Brain pericyte (primary cell): ENCODE measurements at regions not wholly inside any gene's neighbourhood (a gene's known extent, or its start where the extent isn't known, plus 50 kb on each side); places are given as distances from the start of the nearest gene placed in this dataset.

Experiments
- DNase-seq: peaks from one replicate; pipeline ENCODE4 v3.0.0-alpha.2; 2012; ENCODE audit warnings: low read depth, low spot score

DNA sequence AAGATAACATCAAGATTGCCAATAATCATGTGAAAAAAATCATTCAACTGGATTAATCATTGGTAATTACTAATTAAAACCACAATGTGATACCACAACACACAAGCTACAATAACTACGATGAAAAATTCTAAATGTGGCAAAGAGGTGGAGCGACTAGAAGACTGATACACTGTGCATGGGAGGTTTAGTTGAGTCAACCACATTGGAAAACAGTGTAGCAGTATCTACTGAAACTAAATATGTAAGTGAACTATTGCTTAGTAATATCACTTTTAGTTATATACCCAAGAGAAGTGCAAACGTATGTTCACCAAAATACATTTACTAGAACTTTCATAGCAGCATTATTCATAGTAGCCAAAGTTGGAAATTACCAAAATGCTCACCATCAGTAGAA, 359.9 kb downstream of the ETS1 start:
- no peak for DNase-seq

GRCh38 chr11:128226106-128226716, 361.1 kb downstream of the ETS1 start:
- DNase-seq: no peak

DNA sequence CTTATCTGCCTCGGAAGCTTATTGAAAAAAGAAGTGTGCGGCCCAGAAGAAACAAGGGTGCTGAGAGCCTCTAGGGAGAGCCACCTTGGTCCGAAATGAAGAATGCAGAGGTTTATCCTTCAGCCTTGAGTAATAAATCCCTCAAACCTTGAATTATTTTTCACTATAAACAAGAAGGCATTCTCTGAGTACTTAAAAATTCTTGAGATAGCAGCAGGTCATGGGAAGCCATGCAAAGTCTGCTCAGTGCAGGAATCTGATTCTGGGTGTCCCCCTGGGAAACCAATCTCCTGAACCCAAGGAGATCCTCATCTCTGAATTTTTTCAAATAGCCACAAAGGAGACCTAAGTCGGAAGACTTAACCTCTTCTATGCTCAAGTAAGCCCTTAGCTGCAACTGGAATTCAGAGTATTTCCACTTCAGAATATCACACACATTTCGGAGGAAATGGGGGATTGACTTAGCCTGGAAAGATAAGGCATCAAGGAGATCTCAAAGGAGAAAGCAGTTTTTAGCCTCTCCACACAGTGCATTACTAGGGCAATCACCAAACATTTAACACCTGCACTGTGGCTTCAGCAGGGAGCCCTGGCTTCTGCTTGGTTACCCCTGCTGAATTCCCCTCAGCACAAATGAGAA, 365.0 kb downstream of the ETS1 start:
- DNase-seq: no peak

- no peak for DNase-seq
Observed at GRCh38 chr11:128219731-128220120, 367.6 kb downstream of the ETS1 start.

GRCh38 chr11:128216198-128216597, 371.2 kb downstream of the ETS1 start:
- no peak for DNase-seq

- no peak for DNase-seq
Observed at GRCh38 chr11:128215238-128215882, 372.0 kb downstream of the ETS1 start.

- DNase-seq: no peak
Observed at GRCh38 chr11:128214263-128214662, 373.1 kb downstream of the ETS1 start.

DNA sequence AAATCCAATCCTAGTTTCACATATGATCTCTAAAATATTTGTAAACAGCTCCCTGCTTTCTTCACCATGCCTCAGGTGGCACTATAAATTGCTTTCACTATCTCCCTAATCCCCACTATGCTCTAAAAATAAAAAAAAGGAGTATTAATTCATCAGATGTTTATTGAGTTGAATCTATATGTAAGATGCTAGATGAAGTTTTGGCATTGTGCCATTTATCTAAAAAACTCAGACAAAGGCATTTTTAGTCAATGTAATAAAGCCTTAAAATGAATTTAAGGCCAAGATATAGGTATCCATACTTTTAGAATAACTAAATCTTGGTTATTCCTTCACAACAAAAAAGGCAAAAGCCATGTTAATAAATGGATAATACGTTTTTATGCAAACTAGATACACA, 373.9 kb downstream of the ETS1 start:
- DNase-seq: no peak

DNA sequence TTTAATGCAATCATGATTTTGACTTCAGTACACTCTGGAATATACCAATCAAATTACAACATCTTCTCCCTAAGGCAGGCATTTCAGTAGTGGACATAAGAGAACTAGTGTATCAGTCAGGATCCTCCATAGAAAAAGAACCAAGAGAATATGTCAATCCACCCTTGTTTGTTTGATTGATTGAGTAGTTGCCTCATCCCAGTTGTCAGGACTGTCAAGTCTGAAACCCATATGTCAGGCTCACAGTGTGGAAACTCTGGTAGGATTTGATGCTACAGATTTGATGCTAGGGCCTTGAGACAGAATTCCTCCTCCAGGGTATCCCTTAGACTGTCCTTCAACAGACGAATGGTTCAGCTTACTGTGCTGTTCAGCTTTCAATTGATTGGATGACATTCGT, 375.0 kb downstream of the ETS1 start:
- DNase-seq: no peak

DNA sequence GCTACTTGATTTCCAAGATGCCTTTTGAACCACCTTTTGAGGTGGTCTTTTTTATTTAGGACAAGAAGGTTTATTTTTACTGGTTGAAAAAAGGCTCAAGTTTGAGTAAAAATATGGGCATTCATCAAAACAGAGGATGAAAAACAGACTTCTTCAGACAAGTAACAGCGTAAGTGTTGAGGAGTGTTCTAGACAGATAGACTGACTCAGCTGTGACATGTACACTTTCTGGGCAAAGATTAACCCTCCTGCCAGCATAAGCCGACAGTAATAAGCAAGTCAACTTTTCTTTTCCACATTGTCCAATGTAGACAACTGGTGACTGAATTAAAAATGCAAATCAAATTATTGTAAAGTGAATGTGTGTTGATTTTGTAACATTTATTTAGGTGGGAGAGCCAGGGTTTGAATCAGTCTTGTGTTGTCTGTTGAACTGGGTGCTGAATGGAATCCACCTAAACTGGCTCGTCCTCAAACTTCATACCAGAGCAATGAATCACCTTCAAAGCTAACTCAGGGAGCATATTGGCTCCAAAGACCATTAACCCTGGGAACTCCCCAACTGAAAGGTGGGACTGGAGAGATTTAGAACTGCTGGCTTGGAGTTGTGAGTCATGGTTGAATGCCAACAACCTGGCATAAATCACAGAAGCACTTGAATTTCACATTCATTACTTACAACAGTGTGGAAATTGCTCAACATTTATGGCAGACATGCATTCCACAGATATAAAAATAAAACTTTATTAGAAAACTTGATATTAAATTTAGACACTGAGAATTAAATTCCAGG, 377.0 kb downstream of the ETS1 start:
- DNase-seq: no peak

DNA sequence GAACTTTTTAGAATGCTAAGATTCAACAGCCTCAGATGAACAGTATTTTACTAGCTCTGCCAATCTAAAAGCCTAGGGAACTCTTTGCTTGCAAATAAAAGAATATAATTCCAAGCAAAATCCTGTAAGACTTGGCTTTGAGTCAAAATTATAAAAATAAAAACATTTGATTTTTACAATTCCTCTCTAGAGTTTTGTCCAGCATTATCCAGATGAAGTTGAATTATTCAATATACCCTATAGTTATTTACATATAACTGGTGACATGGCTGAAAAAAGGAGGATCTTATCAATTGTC, 378.3 kb downstream of the ETS1 start:
- DNase-seq: no peak

GRCh38 chr11:128208329-128209137, 378.8 kb downstream of the ETS1 start:
- DNase-seq: no peak

- no peak for DNase-seq
Observed at GRCh38 chr11:128207861-128208321, 379.5 kb downstream of the ETS1 start.

- no peak for DNase-seq
Observed at GRCh38 chr11:128206461-128206860, 380.9 kb downstream of the ETS1 start.

GRCh38 chr11:128205796-128206195, 381.6 kb downstream of the ETS1 start:
- no peak for DNase-seq

DNA sequence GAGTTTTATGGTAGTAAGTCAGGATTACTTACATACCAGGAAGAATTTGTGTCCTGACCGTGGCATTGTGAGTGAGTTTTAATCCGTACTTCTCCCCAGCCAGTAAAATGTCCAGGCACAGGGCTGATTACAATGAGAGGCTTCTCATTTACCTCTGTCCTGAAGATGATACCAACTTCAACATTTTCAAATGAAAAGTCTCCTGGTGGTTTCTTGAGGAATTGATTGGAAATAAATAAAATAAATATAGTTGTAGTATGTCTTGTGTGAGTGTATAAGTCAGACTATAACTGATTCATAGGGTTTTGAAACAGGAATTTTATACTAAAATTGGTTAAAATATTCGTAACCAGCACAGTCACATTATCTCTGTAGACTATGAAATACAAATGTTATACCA, 382.5 kb downstream of the ETS1 start:
- DNase-seq: no peak

DNA sequence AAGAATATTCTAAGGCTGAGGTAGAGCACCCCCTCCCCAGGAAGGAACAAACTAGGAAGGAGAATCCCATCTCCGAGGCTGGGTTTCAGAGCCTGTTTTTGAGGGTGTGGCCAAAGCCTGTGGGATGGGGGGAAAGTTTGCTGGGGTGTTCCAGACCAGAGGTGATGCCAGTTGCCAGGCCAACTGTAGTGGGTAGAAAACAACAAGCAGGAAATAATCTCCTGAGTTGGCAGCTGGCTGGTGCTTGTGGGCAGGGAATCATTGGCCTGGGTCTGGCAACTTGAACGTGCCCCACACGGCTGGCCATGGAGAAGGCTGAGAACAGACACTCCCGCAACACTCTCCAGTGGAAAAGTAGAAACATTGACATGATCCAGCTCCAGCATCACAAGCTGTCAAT, 385.6 kb downstream of the ETS1 start:
- DNase-seq: no peak

GRCh38 chr11:128201009-128201408, 386.3 kb downstream of the ETS1 start:
- DNase-seq: no peak

GRCh38 chr11:128200467-128200866, 386.9 kb downstream of the ETS1 start:
- no peak for DNase-seq

DNA sequence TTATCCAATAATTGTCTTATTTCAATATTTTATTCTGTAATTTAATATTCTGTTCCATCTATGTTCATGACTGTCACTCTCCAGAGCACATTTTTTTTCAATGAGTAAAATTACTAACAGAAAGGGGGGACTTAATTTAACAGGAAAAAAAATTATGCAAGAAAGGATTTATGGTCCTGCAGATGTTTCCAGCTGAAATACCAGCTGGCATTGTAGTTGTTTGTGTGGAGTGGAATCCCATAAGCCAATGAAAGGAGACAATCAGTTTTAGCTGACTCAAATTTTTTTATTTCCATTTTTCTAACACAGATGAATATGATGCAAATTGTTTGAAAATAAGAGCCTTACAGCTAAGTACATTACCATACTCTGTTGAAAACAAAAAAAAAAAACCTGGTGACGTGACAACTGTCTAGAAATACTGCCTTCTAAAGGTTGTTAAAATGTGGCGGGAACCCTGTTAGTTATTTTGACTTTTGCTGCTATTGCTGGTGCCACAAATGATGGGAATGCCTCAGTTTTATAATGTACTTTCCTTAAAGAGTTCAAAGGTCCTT, 389.1 kb downstream of the ETS1 start:
- DNase-seq: no peak

- no peak for DNase-seq
Observed at GRCh38 chr11:128196235-128196634, 391.1 kb downstream of the ETS1 start.
